WTC11 (cell line): ENCODE measurements at regions not wholly inside any gene's neighbourhood (a gene's known extent, or its start where the extent isn't known, plus 50 kb on each side); places are given as distances from the start of the nearest gene placed in this dataset.

ENCODE experiments used
- AFF4 ChIP-seq: sonication (generic); formaldehyde crosslinking; IDR thresholded peaks from 2 replicates; pipeline ENCODE4 v1.8.1; 2023; ENCODE audit warnings: mild to moderate bottlenecking, missing genetic modification reagents, borderline replicate concordance
- ZNF232 ChIP-seq: sonication (generic); formaldehyde crosslinking; IDR thresholded peaks from 2 replicates; pipeline ENCODE4 v1.8.0; 2022; ENCODE audit warnings: mild to moderate bottlenecking, missing genetic modification reagents
- TF ChIP-seq, protein P1 (sequence below): fragments of 200-600 bp; IDR thresholded peaks from 2 replicates; pipeline ENCODE4 v1.8.0; 2022; ENCODE audit warnings: antibody characterized with exemption

DNA sequence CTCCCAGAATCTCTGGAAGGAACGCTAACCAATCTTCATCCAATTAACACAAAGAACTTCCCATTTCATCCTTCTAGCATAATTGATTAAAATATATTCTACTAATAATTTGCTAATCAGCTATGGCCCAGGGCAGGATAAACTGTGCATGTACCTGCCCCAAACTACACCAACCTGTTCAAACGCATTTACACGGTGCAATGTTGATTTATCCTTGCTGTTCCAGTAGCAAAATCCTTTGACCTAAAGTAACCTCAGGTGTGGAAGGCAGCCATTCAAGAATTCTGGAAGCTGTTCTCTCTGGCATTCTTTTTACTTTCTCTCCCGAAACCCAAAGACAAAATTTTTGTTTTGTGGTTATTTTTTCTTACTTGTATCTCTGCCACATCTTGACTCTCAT, 309.4 kb downstream of the ZNF674 start:
- TF ChIP-seq, protein P1, sequence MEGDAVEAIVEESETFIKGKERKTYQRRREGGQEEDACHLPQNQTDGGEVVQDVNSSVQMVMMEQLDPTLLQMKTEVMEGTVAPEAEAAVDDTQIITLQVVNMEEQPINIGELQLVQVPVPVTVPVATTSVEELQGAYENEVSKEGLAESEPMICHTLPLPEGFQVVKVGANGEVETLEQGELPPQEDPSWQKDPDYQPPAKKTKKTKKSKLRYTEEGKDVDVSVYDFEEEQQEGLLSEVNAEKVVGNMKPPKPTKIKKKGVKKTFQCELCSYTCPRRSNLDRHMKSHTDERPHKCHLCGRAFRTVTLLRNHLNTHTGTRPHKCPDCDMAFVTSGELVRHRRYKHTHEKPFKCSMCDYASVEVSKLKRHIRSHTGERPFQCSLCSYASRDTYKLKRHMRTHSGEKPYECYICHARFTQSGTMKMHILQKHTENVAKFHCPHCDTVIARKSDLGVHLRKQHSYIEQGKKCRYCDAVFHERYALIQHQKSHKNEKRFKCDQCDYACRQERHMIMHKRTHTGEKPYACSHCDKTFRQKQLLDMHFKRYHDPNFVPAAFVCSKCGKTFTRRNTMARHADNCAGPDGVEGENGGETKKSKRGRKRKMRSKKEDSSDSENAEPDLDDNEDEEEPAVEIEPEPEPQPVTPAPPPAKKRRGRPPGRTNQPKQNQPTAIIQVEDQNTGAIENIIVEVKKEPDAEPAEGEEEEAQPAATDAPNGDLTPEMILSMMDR, result no peak
- TF ChIP-seq ZNF232 (CRISPR knock-in tag) (no peak), AFF4 (no peak)
